ENCODE measurements at regions not wholly inside any gene's neighbourhood (a gene's known extent, or its start where the extent isn't known, plus 50 kb on each side); places are given as distances from the start of the nearest gene placed in this dataset.

GRCh38 chr13:90974249-90974975 is 373.1 kb upstream of the MIR17HG start:
- TF ChIP-seq GATA2 (IDR thresholded peaks at IDR 0.05; ENCODE audit: low read depth, low read length) (no peak), GATA3 (IDR thresholded peaks at IDR 0.05; ENCODE audit: low read depth, low read length) (no peak)

- TF ChIP-seq GATA2 (IDR thresholded peaks at IDR 0.05; ENCODE audit: low read depth, low read length) (no peak), GATA3 (IDR thresholded peaks at IDR 0.05; ENCODE audit: low read depth, low read length) (no peak)
Observed at GRCh38 chr13:90979059-90979458, 368.4 kb upstream of the MIR17HG start.

- TF ChIP-seq GATA3 (IDR thresholded peaks at IDR 0.05; ENCODE audit: low read depth, low read length): no peak
- no peak for TF ChIP-seq GATA2 (IDR thresholded peaks at IDR 0.05; ENCODE audit: low read depth, low read length)
Observed at GRCh38 chr13:90984756-90985155, 362.7 kb upstream of the MIR17HG start.

- TF ChIP-seq GATA2 (IDR thresholded peaks at IDR 0.05; ENCODE audit: low read depth, low read length) (no peak), GATA3 (IDR thresholded peaks at IDR 0.05; ENCODE audit: low read depth, low read length) (no peak)
Observed at GRCh38 chr13:90995001-90995400, 352.5 kb upstream of the MIR17HG start.

GRCh38 chr13:90995614-90996013 is 351.9 kb upstream of the MIR17HG start:
- TF ChIP-seq GATA2 (IDR thresholded peaks at IDR 0.05; ENCODE audit: low read depth, low read length): no peak
- no peak for TF ChIP-seq GATA3 (IDR thresholded peaks at IDR 0.05; ENCODE audit: low read depth, low read length)

- TF ChIP-seq GATA2 (IDR thresholded peaks at IDR 0.05; ENCODE audit: low read depth, low read length): no peak
- no peak for TF ChIP-seq GATA3 (IDR thresholded peaks at IDR 0.05; ENCODE audit: low read depth, low read length)
Observed at GRCh38 chr13:90997951-90998350, 349.5 kb upstream of the MIR17HG start.

GRCh38 chr13:90999401-90999800 is 348.1 kb upstream of the MIR17HG start:
- TF ChIP-seq GATA2 (IDR thresholded peaks at IDR 0.05; ENCODE audit: low read depth, low read length) (no peak), GATA3 (IDR thresholded peaks at IDR 0.05; ENCODE audit: low read depth, low read length) (no peak)

- TF ChIP-seq GATA3 (IDR thresholded peaks at IDR 0.05; ENCODE audit: low read depth, low read length) (no peak), GATA2 (IDR thresholded peaks at IDR 0.05; ENCODE audit: low read depth, low read length) (no peak)
Observed at GRCh38 chr13:91001371-91001770, 346.1 kb upstream of the MIR17HG start.

GRCh38 chr13:91014696-91015095 is 332.8 kb upstream of the MIR17HG start:
- no peak for TF ChIP-seq GATA3 (IDR thresholded peaks at IDR 0.05; ENCODE audit: low read depth, low read length)
- TF ChIP-seq GATA2 (IDR thresholded peaks at IDR 0.05; ENCODE audit: low read depth, low read length): no peak

GRCh38 chr13:91017031-91017668 is 330.3 kb upstream of the MIR17HG start:
- TF ChIP-seq GATA3 (IDR thresholded peaks at IDR 0.05; ENCODE audit: low read depth, low read length) (peak; percentile 67), GATA2 (IDR thresholded peaks at IDR 0.05; ENCODE audit: low read depth, low read length) (peak; percentile 87)

- no peak for TF ChIP-seq GATA2 (IDR thresholded peaks at IDR 0.05; ENCODE audit: low read depth, low read length)
- TF ChIP-seq GATA3 (IDR thresholded peaks at IDR 0.05; ENCODE audit: low read depth, low read length): 0 out of 2 replicates have a peak, but pooled peaks have one; percentile 9
Observed at GRCh38 chr13:91017669-91018053, 329.8 kb upstream of the MIR17HG start.

- TF ChIP-seq GATA2 (IDR thresholded peaks at IDR 0.05; ENCODE audit: low read depth, low read length) (no peak), GATA3 (IDR thresholded peaks at IDR 0.05; ENCODE audit: low read depth, low read length) (no peak)
Observed at GRCh38 chr13:91020461-91021034, 326.9 kb upstream of the MIR17HG start.

GRCh38 chr13:91024157-91024792 is 323.2 kb upstream of the MIR17HG start:
- TF ChIP-seq GATA2 (IDR thresholded peaks at IDR 0.05; ENCODE audit: low read depth, low read length) (no peak), GATA3 (IDR thresholded peaks at IDR 0.05; ENCODE audit: low read depth, low read length) (no peak)

- no peak for TF ChIP-seq GATA3 (IDR thresholded peaks at IDR 0.05; ENCODE audit: low read depth, low read length)
Observed at GRCh38 chr13:91025442-91025841, 322.0 kb upstream of the MIR17HG start.

All from SH-SY5Y (cell line).